ENCODE measurements at regions not wholly inside any gene's neighbourhood (a gene's known extent, or its start where the extent isn't known, plus 50 kb on each side); places are given as distances from the start of the nearest gene placed in this dataset.

GRCh38 chr5:53366245-53366644, 114.2 kb upstream of the FST start:
- DNase-seq: no peak
- no peaks in the 10 kb centered on the region for H3K36me3 ChIP-seq
- intact Hi-C loops (cut with DNase I): no loop called here
- no peak for ATAC-seq
- no peaks in the 10 kb centered on the region for H3K27me3 ChIP-seq
- H3K27ac ChIP-seq: no peak overlapping the region
- TF ChIP-seq, protein P1, sequence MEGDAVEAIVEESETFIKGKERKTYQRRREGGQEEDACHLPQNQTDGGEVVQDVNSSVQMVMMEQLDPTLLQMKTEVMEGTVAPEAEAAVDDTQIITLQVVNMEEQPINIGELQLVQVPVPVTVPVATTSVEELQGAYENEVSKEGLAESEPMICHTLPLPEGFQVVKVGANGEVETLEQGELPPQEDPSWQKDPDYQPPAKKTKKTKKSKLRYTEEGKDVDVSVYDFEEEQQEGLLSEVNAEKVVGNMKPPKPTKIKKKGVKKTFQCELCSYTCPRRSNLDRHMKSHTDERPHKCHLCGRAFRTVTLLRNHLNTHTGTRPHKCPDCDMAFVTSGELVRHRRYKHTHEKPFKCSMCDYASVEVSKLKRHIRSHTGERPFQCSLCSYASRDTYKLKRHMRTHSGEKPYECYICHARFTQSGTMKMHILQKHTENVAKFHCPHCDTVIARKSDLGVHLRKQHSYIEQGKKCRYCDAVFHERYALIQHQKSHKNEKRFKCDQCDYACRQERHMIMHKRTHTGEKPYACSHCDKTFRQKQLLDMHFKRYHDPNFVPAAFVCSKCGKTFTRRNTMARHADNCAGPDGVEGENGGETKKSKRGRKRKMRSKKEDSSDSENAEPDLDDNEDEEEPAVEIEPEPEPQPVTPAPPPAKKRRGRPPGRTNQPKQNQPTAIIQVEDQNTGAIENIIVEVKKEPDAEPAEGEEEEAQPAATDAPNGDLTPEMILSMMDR (IDR thresholded peaks at IDR 0.05): no peak
- H3K4me3 ChIP-seq: no peak overlapping the region
- no peaks in the 10 kb centered on the region for H3K9me3 ChIP-seq
- no peaks in the 10 kb centered on the region for H3K4me1 ChIP-seq

- ATAC-seq: no peak
- no peaks in the 10 kb centered on the region for H3K4me1 ChIP-seq
These were observed 112.7 kb upstream of the FST start for GRCh38 chr5:53367727-53368126.

DNA sequence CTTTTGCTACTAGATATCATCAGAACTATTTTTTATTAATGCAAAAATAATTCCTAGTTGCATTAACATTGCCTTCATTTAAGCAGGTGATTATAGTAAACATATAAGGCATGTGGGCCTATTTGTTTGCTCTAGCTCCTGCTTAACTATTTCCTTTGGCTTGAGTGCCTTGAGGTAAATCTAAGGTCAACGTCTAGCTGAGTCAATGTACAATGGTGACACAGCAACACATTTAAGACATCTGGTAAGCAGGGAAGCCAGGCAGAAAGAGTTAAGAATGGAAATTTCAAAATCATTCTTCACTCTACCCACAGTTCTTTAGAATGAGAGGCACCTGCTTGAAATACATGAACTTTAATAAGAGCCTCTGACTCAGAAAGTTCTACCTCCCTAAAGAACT, 111.9 kb upstream of the FST start:
- Histone ChIP-seq H3K9me3 (no peaks in the 10 kb centered on the region), H3K4me1 (no peaks in the 10 kb centered on the region), H3K27ac (no peak overlapping the region), H3K36me3 (no peaks in the 10 kb centered on the region), H3K4me3 (no peak overlapping the region), H3K27me3 (no peaks in the 10 kb centered on the region)
- DNase-seq: no peak
- no peak for ATAC-seq
- intact Hi-C loops (cut with DNase I): no loop called here
- TF ChIP-seq, protein P1 (IDR thresholded peaks at IDR 0.05): no peak

More at GRCh38 chr5:53367727-53368126, 112.7 kb upstream of the FST start:
- Histone ChIP-seq H3K27me3 (no peaks in the 10 kb centered on the region), H3K4me3 (no peak overlapping the region), H3K27ac (no peak overlapping the region), H3K36me3 (no peaks in the 10 kb centered on the region), H3K9me3 (no peaks in the 10 kb centered on the region)
- TF ChIP-seq, protein P1 (IDR thresholded peaks at IDR 0.05): no peak
- intact Hi-C loops (cut with DNase I): no loop called here
- DNase-seq: no peak

DNA sequence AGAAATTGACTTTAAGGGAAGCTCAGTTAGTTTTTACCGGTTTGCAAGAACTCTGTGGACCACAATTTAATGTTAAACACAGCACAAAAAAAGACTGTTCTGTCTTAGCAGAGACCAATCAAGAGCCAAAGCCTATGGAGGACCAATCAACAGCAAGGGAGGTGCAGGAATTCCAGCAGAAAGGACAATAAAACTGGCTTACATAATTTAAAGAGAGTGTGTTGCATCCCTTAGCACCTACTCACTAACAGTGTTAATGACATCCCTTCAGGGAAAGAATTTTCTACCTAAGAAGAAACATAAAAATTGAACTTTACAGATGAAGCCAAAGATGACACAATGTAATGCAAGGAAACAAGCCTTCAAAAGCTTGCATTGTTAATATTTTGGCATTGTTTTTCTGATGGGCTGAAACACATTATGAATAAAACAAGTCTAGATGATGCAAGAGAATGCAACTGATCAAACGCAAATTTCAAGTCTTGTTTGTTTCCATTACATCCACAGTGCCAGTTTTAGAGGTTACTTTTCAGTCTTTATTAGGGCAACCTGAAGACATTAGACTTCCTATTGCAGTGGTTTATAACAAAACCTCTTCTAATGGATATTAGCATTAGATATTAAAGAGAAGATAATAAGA, 111.3 kb upstream of the FST start:
- DNase-seq (no peak), ATAC-seq (no peak)
- no peaks in the 10 kb centered on the region for H3K27me3 ChIP-seq
- intact Hi-C loops (cut with DNase I): no loop called here
- H3K4me1 ChIP-seq: no peaks in the 10 kb centered on the region
- TF ChIP-seq, protein P1 (IDR thresholded peaks at IDR 0.05): no peak
- H3K36me3 ChIP-seq: no peaks in the 10 kb centered on the region
- no peaks in the 10 kb centered on the region for H3K9me3 ChIP-seq
- no peak overlapping the region for H3K4me3 ChIP-seq
- H3K27ac ChIP-seq: no peak overlapping the region

DNA sequence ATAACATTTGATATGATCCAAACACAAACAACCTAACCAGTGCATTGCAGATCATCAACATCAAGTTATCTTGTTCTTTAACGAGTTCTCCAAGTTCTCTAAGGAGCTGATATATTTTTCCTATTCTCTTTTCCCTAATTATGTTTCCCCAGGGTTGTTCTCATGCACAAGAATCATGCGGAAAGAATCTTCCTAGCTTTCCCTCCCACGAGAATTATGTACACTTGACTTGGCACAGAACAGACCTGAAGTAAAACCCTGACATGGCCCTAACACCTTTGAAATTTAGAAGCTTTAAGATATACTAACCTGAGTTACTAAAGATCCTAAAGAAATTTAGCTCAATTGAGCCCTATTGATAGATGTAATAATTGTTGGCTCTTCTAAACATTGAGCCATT, 110.7 kb upstream of the FST start:
- intact Hi-C loops (cut with DNase I): no loop called here
- Histone ChIP-seq H3K27ac (no peak overlapping the region), H3K27me3 (no peaks in the 10 kb centered on the region), H3K36me3 (no peaks in the 10 kb centered on the region), H3K9me3 (no peaks in the 10 kb centered on the region), H3K4me3 (no peak overlapping the region), H3K4me1 (no peaks in the 10 kb centered on the region)
- ATAC-seq: no peak
- TF ChIP-seq, protein P1 (IDR thresholded peaks at IDR 0.05): no peak
- no peak for DNase-seq
